ENCODE measurements at regions not wholly inside any gene's neighbourhood (a gene's known extent, or its start where the extent isn't known, plus 50 kb on each side); places are given as distances from the start of the nearest gene placed in this dataset.

GRCh38 chr4:147408189-147408588 is 72.7 kb upstream of the EDNRA start:
- no peak for DNase-seq (ENCODE audit: low spot score)
- no peak for TF ChIP-seq CTCF (IDR thresholded peaks at IDR 0.05; ENCODE audit: extremely low read depth, missing control alignments)

- TF ChIP-seq CTCF (IDR thresholded peaks at IDR 0.05; ENCODE audit: extremely low read depth, missing control alignments): no peak
- DNase-seq (ENCODE audit: low spot score): no peak
These were observed 71.5 kb upstream of the EDNRA start for GRCh38 chr4:147409350-147409749.

GRCh38 chr4:147418226-147418625 is 62.7 kb upstream of the EDNRA start:
- no peak for DNase-seq (ENCODE audit: low spot score)
- TF ChIP-seq CTCF (IDR thresholded peaks at IDR 0.05; ENCODE audit: extremely low read depth, missing control alignments): no peak

DNA sequence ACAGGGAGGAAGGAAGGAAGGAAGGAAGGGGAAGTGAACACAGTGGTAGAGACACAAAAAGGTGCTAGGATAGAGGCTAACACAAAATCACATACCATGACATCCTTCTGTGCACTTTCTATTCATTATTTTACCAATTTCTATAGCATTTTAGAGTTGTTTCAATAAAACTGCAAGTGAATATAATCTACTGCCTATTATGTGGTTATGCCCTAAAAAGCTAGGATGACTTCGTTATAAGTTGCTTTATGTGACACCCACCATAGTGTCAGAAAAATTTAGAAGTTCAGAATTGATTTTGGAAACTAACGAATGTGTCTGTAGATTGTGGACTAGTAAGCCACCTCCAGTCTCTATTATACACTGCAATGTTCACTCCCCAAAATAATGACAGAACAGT is 59.4 kb upstream of the EDNRA start:
- no peak for DNase-seq (ENCODE audit: low spot score)
- TF ChIP-seq CTCF (IDR thresholded peaks at IDR 0.05; ENCODE audit: extremely low read depth, missing control alignments): no peak

DNA sequence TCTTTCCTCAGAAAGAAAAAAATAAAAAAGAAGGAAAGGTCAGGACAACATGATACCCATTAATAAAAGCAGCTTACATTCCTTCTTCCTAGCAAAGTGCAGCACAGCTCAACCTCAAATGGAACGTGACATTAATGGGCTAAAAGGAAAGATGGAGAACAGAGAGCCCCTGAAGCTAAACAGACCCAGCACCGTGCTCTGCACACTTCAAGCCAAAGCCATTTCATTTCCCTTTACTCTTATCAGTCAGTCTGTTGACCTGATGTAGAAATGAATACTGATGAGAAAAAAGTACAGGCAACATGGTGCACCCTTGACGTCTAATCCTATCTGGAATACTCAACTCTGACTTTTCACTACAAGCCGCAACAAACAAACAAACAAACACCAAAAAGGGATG is 57.7 kb upstream of the EDNRA start:
- DNase-seq (ENCODE audit: low spot score): no peak
- TF ChIP-seq CTCF (IDR thresholded peaks at IDR 0.05; ENCODE audit: extremely low read depth, missing control alignments): no peak

GRCh38 chr4:147425019-147425418 is 55.9 kb upstream of the EDNRA start:
- DNase-seq (ENCODE audit: low spot score): no peak
- TF ChIP-seq CTCF (IDR thresholded peaks at IDR 0.05; ENCODE audit: extremely low read depth, missing control alignments): no peak

- DNase-seq (ENCODE audit: low spot score): no peak
- no peak for TF ChIP-seq CTCF (IDR thresholded peaks at IDR 0.05; ENCODE audit: extremely low read depth, missing control alignments)
These were observed 52.3 kb upstream of the EDNRA start for GRCh38 chr4:147428583-147428982.

Measured in GM20000 (cell line).